Activated naive CD4-positive, alpha-beta T cell treated with anti-CD3 and anti-CD28 coated beads, Interleukin-2, amount 50 U/mL, for 24 hours (primary cell): ENCODE measurements at regions not wholly inside any gene's neighbourhood (a gene's known extent, or its start where the extent isn't known, plus 50 kb on each side); places are given as distances from the start of the nearest gene placed in this dataset.

Source experiments
- H3K27ac Mint-ChIP-seq: one replicate; pipeline ENCODE4 v1.8.0; 2021; ENCODE audit warnings: mild to moderate bottlenecking, mixed read lengths
- H3K27me3 Mint-ChIP-seq: one replicate; pipeline ENCODE4 v1.8.0; 2021; ENCODE audit warnings: mixed read lengths
- H3K36me3 Mint-ChIP-seq: one replicate; pipeline ENCODE4 v1.8.0; 2021; ENCODE audit warnings: mixed read lengths
- H3K4me1 Mint-ChIP-seq: one replicate; pipeline ENCODE4 v1.8.0; 2021; ENCODE audit warnings: mixed read lengths
- H3K4me3 Mint-ChIP-seq: one replicate; pipeline ENCODE4 v1.8.0; 2021; ENCODE audit warnings: mild to moderate bottlenecking, mixed read lengths
- H3K9me3 Mint-ChIP-seq: one replicate; pipeline ENCODE4 v1.8.0; 2021; ENCODE audit warnings: mixed read lengths

DNA sequence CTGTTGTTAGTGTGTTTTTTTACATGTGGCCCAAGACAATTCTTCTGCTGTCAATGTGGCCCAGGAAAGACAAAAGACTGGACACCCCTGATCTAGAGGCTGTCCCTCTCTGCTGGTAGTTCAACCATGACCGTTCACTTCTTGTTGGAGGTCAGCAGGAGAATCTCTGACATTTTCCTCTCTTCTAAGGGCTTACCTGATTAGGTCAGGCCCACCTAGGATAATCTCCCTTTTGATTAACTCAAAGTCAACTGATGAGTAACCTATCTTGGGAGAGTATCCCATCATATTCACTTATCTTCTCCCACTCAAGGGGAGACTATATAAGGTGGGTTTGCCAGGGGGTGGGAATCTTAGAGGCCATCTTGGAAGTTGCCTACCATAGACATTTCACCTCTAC, 135.2 kb downstream of the BUB3 start:
- Mint-ChIP-seq H3K27me3 (peaks cover 2% of the 10 kb centered on the region), H3K27ac (no peak overlapping the region), H3K9me3 (peaks cover 10% of the 10 kb centered on the region), H3K4me1 (peaks cover 7% of the 10 kb centered on the region), H3K36me3 (peaks cover 7% of the 10 kb centered on the region), H3K4me3 (no peak overlapping the region)

DNA sequence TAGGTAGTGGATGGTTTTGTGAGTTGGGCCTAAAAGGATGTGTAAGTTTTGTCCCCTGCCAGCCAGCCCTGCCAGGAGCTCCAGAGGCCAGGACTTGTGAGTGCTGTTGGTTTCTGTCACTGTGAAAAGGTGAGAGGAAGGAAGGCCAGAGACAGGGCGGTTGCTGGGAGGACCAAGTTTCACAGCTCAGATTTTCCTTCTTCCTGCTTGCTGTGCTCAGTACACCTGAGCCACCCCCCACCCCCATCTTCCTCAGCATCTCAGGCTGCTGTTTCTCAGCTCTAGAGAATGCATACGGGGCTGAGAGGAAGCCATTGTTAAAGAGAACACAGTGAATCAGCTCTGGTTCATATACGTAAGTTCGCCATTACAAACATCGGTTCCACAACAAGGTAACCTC, 139.9 kb downstream of the BUB3 start:
- Mint-ChIP-seq H3K9me3 (peaks cover 10% of the 10 kb centered on the region), H3K36me3 (peaks cover 2% of the 10 kb centered on the region)

DNA sequence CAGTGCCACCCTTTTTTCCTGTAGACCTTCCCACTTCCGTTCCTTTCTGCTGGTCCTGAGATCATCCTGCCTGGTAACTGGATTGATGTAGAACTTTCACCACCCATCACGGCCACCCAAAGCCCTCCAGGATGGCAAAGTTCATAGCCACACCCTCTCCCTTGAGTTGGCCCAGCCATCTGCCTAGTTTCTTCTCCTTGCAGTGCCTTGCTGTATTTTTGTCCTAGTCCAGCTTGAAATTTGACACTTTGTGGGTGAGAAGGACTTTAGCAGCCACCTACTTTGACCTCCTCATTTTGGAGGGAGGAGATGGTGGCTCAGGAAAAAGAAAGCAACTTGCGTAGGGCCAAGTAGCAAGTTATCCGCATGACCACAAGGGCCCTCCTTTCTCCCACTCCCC, 140.7 kb downstream of the BUB3 start:
- Mint-ChIP-seq H3K36me3 (peaks cover 2% of the 10 kb centered on the region), H3K9me3 (peaks cover 8% of the 10 kb centered on the region), H3K27me3 (peaks cover 2% of the 10 kb centered on the region), H3K4me1 (no peaks in the 10 kb centered on the region), H3K27ac (no peak overlapping the region), H3K4me3 (no peak overlapping the region)

More for the DNA sequence above, 139.9 kb downstream of the BUB3 start:
- H3K4me1 Mint-ChIP-seq = no peaks in the 10 kb centered on the region
- H3K27ac Mint-ChIP-seq = no peak overlapping the region
- H3K4me3 Mint-ChIP-seq = no peak overlapping the region
- peaks cover 2% of the 10 kb centered on the region for H3K27me3 Mint-ChIP-seq

DNA sequence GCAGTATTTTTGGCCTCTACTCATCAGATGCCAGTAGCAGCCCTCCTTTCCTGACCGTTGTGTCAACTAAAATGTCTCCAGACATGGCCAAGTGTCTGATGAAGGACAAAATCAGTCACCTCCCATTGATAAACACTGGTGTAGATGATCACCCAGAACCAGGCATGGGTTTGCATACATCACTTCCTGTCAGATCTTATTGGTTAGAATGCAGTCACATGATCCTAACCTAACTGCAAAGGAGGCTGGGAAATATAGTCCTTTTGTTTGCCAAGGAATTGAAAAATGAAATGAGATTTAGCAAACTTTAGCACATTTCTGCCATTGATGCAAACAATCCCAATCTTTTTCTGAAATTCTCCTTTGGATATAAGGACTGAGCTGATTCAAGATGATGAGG, 141.4 kb downstream of the BUB3 start:
- no peaks in the 10 kb centered on the region for H3K27me3 Mint-ChIP-seq
- H3K27ac Mint-ChIP-seq = no peak overlapping the region
- peaks cover under 1% of the 10 kb centered on the region for H3K9me3 Mint-ChIP-seq
- H3K36me3 Mint-ChIP-seq = no peaks in the 10 kb centered on the region
- no peak overlapping the region for H3K4me3 Mint-ChIP-seq
- H3K4me1 Mint-ChIP-seq = no peaks in the 10 kb centered on the region

DNA sequence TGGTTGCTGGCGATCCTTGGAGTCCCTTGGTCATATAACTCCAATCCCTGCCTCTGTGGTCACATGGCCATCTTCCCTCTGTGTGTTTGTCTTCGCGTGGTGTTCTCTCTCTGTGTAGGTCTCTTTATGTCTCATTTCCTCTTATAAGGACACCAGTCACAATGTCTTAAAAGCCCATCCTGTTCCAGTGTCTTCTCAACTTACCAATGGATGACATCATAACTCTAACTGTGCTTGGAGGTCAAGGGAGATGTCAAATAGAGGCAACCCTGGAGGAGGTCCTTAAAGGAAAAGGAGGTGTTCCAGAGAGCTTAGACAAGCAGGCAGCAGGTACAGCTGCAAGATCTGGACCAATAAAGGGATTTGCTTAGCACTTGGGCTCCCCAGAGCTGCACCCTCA, 143.0 kb downstream of the BUB3 start:
- H3K4me1 Mint-ChIP-seq = no peaks in the 10 kb centered on the region
- no peak overlapping the region for H3K4me3 Mint-ChIP-seq
- H3K27ac Mint-ChIP-seq = no peak overlapping the region
- H3K27me3 Mint-ChIP-seq = no peaks in the 10 kb centered on the region
- H3K36me3 Mint-ChIP-seq = no peaks in the 10 kb centered on the region
- H3K9me3 Mint-ChIP-seq = no peaks in the 10 kb centered on the region

DNA sequence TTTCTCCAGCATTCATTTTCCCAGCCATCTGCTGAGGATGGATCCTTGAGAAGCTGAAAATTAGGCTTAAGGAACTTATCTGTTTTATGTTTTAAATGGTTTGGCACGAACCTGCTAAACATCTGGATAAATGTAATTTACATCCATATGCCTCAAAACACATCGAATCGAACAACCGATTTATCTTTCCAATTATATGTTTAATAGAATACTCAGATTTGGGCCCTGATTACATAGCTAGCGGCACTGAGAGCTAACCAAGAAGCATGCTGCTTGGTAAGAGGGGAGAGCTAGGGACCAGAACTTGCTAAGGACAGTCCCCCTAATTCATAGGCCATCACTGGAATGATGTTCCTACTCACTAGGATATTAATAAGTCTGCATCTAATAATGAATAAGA, 144.4 kb downstream of the BUB3 start:
- Mint-ChIP-seq H3K27me3 (peaks cover 1% of the 10 kb centered on the region), H3K27ac (no peak overlapping the region), H3K9me3 (no peaks in the 10 kb centered on the region), H3K4me3 (no peak overlapping the region), H3K36me3 (no peaks in the 10 kb centered on the region), H3K4me1 (no peaks in the 10 kb centered on the region)

DNA sequence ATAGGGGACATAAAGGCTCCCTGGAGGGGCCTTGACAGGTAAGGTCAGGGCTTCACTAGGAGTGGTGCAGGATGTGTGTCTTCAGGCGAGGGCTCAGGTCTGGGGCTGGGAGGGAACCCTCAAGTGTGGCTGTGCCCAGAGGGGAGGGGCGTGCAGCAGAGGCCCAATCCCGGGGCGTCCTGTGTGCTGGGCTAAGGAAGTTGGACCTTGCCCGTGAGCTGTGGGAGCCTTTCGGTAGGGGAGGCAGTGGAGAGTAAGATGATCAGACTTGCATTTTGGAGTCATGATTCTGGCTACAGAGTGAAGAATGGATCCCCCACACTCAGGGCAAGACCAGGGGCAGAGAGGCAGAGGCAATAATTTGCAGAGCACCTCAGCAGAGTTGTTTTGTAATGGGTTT, 145.4 kb downstream of the BUB3 start:
- H3K4me3 Mint-ChIP-seq = no peak overlapping the region

DNA sequence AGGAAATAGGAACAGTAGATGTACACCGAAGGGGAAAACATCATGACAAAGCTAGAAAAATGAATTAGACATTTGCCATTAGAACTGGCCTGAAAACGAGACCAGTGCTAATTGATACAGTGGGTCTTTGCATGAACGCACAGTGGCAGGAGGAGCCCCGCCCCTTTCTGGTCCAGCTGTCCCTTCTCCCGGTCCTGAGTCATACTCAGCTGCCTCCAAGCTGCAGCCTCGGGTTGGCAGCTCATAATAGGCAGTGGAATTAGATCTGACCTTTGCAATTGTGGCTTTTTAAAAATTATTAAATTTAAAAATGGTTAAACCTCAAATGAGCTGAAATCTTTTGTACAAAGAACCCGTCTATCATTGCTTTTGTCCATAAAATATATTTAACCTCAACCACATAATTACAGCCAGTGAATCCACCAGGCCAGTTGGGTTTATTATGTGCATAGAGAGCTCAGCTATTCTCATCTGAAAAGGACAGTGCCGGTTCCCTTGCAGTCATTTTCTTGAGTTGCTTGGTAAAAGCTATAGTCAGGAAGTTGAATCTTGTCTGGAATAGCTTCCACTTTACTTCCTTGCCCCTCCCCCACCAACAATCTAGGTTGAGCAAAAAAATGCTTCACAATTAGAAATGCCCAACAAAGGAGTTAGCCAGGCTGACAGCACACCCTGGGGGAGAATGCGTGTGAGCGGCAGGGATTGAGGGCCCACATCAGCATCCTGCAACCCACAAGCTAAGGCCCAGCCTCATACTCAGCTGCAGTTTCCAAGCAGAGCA, 147.1 kb downstream of the BUB3 start:
- H3K4me1 Mint-ChIP-seq = no peaks in the 10 kb centered on the region
- H3K4me3 Mint-ChIP-seq = no peak overlapping the region
- no peak overlapping the region for H3K27ac Mint-ChIP-seq
- H3K27me3 Mint-ChIP-seq = peaks cover 1% of the 10 kb centered on the region
- H3K36me3 Mint-ChIP-seq = no peaks in the 10 kb centered on the region
- no peaks in the 10 kb centered on the region for H3K9me3 Mint-ChIP-seq

More for the DNA sequence above, 145.4 kb downstream of the BUB3 start:
- Mint-ChIP-seq H3K9me3 (no peaks in the 10 kb centered on the region), H3K4me1 (no peaks in the 10 kb centered on the region), H3K27ac (no peak overlapping the region), H3K27me3 (peaks cover 1% of the 10 kb centered on the region), H3K36me3 (no peaks in the 10 kb centered on the region)

DNA sequence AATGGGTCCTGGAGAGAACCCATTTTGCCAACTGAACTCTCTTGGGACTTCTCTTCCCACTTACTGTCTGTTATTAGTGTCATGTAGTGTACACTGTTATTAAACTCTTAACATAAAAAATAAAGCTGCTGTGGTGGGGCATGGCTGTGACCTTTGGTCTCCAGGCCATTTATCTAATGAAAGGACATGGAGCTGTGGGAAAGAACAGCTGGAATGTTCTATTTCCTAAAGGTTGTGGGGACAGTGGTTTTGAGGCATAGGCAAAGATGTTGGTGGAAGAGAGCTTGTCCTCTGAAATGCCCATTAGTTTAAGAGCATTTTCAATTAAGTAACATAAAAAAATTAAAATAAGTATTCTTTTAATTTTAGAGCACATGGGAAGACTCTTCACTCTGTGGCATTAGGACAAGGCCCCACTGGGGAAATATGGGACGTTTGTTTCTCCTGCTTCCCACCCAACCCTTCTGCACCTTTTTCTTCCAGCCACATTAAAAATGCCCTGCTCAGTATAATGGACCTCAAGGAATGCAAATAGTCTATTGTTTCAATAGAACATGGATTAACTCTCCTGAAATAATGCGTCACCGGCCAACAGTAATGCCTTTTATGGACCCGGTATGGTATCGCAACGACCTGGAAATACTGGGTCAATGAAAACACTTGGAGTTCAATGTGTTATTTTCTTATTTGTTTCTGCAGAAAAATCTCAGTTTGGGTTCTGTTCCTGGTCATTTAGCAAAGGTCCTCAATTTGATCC, 149.6 kb downstream of the BUB3 start:
- Mint-ChIP-seq H3K4me3 (no peak overlapping the region), H3K9me3 (no peaks in the 10 kb centered on the region)

DNA sequence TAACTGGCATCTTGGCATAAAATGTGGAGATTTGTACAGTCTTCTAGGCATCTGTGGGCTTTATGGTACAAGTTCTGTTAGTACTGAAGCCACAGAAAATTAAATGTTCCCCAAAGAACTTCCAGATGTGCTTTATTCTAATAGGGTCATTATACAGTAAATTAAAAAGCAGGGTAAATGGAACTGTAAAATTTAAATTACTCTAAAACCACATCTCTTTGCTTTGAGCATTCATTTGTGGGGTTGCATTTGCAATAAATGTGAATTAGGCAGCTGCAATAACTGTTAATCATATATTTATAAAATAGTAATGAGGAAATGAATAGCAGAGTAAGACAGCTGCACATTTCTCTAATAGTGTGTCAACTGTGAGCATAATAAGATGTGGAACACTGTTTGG, 151.5 kb downstream of the BUB3 start:
- H3K9me3 Mint-ChIP-seq = no peaks in the 10 kb centered on the region
- H3K27me3 Mint-ChIP-seq = peaks cover 1% of the 10 kb centered on the region
- H3K27ac Mint-ChIP-seq = no peak overlapping the region
- H3K4me3 Mint-ChIP-seq = no peak overlapping the region
- no peaks in the 10 kb centered on the region for H3K36me3 Mint-ChIP-seq
- no peaks in the 10 kb centered on the region for H3K4me1 Mint-ChIP-seq

More for the DNA sequence above, 149.6 kb downstream of the BUB3 start:
- no peaks in the 10 kb centered on the region for H3K4me1 Mint-ChIP-seq
- peaks cover 1% of the 10 kb centered on the region for H3K27me3 Mint-ChIP-seq
- no peak overlapping the region for H3K27ac Mint-ChIP-seq
- no peaks in the 10 kb centered on the region for H3K36me3 Mint-ChIP-seq

DNA sequence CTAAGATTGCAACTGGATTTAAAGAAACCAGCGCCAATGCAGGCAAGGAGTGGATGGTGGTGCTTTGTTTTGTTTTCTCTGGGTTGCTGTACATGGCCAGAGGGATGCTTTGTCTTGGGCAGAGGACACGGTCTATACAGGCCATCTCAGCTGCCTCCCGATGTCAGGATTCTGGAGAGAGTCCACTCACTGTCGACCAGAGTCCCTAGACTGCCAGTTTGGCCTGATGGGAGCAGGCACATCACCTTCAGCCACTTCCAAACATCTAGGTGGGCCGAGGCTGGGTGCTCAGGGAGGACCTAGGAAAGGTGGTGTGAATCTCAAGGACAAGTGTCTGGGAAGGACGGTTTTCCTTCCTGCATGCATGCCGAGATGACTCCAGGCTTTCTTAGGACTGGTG, 152.1 kb downstream of the BUB3 start:
- H3K27me3 Mint-ChIP-seq = peaks cover 1% of the 10 kb centered on the region
- H3K4me1 Mint-ChIP-seq = no peaks in the 10 kb centered on the region
- no peak overlapping the region for H3K4me3 Mint-ChIP-seq
- no peak overlapping the region for H3K27ac Mint-ChIP-seq
- no peaks in the 10 kb centered on the region for H3K9me3 Mint-ChIP-seq
- H3K36me3 Mint-ChIP-seq = no peaks in the 10 kb centered on the region

DNA sequence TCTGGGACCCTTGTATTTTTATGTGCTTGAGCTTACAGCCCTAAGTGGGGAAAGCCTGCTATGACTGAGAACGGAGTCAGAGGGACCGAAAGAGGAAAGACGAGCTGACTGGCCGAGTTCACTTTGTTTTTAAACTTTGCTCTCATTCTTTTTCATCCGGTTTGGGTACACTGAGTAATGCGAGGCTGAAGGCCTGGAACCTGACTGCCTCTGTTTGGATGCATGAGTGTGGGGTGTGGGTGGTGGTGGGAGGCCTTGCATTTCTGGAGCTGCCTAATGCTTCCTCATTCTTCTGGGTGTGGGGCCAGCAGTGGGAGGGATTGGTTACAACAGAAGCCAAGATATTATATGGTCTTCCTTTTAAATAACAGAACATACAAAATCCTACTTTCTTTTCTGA, 155.5 kb downstream of the BUB3 start:
- Mint-ChIP-seq H3K4me1 (no peaks in the 10 kb centered on the region), H3K4me3 (no peak overlapping the region), H3K27me3 (no peaks in the 10 kb centered on the region), H3K9me3 (no peaks in the 10 kb centered on the region), H3K36me3 (no peaks in the 10 kb centered on the region), H3K27ac (no peak overlapping the region)

DNA sequence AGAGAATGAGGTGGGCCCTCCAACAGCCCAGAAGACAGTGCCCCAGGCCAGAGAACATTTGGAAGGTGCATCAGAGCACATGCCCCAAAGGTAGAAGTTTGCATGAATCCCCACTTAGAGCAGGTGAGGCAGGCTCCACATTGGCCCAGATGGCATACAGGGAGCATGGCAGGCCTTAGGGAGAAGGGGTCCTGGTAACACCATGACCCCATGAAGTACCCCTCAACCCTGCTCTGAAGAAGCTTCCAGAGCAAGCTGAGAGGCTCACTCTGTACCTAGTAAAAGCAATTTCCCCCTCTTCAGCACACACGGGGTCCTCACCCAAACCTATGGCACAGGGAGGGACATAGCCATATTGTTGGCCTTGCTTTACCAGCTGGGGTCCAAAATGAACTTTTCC, 162.6 kb downstream of the BUB3 start:
- H3K4me3 Mint-ChIP-seq = no peak overlapping the region
- H3K4me1 Mint-ChIP-seq = no peaks in the 10 kb centered on the region
- H3K27me3 Mint-ChIP-seq = no peaks in the 10 kb centered on the region
- H3K9me3 Mint-ChIP-seq = no peaks in the 10 kb centered on the region
- no peak overlapping the region for H3K27ac Mint-ChIP-seq
- no peaks in the 10 kb centered on the region for H3K36me3 Mint-ChIP-seq

DNA sequence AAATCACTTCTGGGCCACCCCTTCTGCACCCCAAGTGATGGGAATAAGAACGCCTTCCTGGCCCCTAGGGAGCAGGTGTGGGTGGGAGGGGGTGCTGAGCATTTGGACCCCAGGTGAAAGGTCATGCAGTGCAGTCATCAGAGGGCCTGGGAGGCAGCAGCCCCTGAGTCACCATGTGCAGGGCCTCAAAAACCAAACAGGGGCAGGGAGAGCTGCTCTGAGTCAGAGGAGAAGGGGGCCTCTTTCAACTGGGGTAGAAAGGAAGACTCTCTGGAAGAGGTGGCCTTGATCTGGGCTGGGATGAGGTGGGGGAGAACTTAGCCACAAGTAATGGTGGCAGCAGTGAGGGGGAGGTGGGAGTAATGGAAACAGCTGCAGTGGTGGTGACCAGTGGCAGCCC, 164.3 kb downstream of the BUB3 start:
- no peaks in the 10 kb centered on the region for H3K9me3 Mint-ChIP-seq
- no peak overlapping the region for H3K4me3 Mint-ChIP-seq
- H3K36me3 Mint-ChIP-seq = no peaks in the 10 kb centered on the region
- H3K4me1 Mint-ChIP-seq = no peaks in the 10 kb centered on the region
- no peaks in the 10 kb centered on the region for H3K27me3 Mint-ChIP-seq
- no peak overlapping the region for H3K27ac Mint-ChIP-seq

DNA sequence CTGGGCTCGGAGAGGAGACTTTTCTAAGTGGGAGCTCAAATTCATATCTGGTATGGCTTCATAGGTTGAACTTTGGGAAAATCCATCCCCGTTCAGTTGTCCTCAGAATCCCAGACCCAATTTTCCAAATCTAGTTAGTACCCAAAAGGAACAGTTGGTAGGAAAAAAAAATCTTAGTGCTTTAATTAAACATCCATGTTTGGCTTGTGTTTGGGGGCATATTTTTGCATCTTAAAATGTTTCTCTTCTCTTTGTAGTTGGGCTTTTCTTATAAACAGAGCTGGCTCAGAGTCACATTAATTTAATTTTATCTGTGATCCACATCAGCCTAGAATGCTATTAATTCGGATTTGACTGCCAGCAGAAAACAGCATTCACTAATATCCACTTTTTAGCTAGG, 165.9 kb downstream of the BUB3 start:
- Mint-ChIP-seq H3K4me1 (no peaks in the 10 kb centered on the region), H3K9me3 (no peaks in the 10 kb centered on the region), H3K27ac (no peak overlapping the region), H3K4me3 (no peak overlapping the region), H3K36me3 (no peaks in the 10 kb centered on the region), H3K27me3 (no peaks in the 10 kb centered on the region)

DNA sequence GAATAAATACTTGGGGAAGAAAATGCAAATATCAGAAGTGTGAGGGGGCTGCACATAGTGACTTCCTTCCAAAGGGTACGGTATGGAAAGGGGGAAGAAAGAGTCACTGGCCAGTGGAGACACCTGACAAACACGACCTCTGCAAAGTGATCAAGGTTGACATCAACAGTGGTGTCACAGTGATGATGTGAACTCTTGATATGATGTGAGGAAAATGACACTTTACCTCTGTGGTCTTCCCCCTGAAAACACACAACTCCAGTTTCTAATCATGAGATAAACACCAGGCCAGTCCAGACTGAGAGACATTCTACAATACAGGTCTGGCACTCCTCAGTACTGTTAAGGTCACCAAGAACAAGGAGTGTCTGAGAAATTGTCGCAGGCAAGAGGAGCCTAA, 169.7 kb downstream of the BUB3 start:
- H3K9me3 Mint-ChIP-seq = peaks cover 12% of the 10 kb centered on the region
- peaks cover 5% of the 10 kb centered on the region for H3K27me3 Mint-ChIP-seq
- no peak overlapping the region for H3K4me3 Mint-ChIP-seq
- H3K4me1 Mint-ChIP-seq = no peaks in the 10 kb centered on the region
- peaks cover 4% of the 10 kb centered on the region for H3K36me3 Mint-ChIP-seq
- H3K27ac Mint-ChIP-seq = no peak overlapping the region
